Central memory CD4-positive, alpha-beta T cell (primary cell): ENCODE measurements at regions not wholly inside any gene's neighbourhood (a gene's known extent, or its start where the extent isn't known, plus 50 kb on each side); places are given as distances from the start of the nearest gene placed in this dataset.
"Not testable (repeated sequence)": the region's sequence is repeated elsewhere in the genome, so short reads cannot be mapped to it uniquely, and the experiment has no call there.

Experiments
- DNase-seq: peaks from one replicate; pipeline ENCODE4 v3.0.0; 2022

DNA sequence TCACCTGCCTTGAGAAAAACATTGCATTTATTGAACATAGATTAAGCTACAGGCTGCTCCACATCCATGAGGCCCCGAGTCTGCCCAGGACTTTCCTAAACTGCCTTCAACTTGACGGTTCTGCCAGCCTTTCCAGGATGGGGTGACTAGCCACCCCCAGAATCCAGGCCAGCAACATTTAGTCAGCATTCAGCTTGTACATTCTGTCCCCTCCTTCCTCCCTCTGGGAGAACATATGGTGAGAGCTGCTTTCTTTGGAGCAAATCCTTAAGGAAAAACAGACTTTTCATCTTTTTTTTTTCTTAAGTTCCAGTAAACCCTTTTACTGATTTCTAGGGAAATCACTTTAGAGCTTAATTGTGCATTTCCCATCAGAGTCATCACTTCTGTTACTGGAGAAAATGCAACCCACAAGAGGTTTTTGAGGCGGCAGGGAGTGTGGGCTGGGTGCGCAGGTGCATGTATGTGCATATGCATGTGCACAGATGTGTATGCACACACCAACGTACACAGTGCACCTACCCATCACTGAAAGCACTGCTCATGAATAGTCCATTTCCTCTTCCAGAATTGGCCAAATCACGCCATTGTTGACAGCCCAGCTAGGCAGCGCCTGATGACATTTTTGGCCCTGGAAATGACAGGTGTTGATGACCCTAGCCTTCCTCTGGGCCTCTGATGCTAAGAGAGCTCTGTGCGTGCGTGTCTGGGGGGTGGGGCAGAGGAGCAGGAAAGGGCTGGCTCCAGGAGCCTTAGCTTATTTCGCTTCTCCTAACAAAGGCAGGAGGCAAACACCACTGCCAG is 145.6 kb downstream of the HSD17B3 start:
- DNase-seq, result no peak

DNA sequence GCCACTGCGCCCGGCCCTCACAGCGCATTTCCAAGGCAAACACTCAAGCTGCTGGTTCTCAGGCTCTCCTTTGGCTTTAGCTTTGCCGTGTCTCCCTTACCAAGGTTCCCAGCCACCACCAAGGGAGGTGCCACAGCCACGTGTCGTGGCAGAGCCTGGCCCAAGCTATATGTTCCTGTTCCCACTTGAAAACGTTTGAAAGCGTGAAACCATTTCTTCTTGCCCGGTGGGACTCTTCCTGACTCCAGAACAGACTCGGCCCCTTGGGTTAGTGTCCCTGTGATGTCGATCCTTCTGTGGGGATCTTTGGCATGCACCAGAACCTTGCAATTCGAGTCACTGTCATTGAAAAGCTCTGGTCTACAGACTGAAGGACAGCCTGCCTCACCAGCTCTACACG is 147.9 kb downstream of the HSD17B3 start:
- DNase-seq, result no peak

DNA sequence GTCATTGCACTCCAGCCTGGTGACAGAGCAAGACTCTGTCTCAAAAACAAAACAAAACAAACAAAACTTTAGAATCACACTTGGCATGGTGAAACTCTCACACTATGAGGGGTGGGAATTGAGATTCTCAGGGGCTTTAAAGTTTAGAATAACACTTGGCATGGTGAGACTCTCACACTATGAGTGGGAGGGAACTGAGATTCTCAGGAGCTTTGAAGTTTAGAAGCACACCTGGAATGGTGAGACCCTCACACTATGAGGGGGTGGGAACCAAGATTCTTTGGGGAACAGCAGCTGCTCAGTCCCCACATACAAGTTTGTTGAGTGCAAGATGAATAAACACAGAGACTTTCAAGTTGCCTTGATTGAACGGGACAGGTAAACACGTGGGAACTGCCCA is 149.4 kb downstream of the HSD17B3 start:
- no peak for DNase-seq

DNA sequence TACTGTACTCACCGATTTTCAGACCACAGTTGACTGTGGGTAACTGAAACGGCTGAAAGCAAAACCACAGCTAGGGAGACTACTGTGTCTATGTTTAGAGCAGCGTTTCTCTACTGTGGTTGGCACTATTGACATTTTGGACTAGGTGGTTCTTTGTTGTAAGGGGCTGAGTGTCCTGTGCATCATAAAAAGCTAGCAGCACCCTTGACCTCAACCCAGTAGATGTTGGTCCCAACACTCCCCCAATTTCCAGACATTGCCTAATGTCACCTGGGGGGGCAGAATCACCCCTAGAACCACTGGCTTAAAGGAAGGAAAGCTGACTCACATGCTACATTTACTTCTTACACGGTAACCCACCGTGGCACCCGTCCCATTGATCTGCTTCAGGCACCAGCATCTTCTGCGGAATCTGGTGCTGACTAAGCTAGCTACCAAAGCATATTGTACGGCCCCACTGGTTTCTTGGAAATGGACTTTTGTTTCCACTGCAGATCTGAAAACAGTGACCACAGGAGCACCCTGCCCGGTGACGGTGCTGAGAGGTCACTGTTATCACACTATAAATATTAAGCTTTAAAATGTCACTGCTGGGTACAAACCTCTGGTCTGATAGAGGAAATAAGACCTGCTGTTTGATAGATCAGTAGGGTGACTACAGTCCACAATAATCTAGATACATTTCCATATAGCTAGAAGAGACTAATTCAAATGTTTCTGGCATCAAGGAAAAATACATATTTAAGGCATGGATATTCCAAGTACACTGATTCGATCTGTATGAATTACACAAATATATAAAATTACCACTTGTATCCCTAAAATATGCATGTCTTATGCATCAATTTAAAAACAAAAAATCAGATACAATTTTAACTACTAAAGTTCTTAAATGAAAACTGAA is 151.4 kb downstream of the HSD17B3 start:
- peak; percentile 9 for DNase-seq

DNA sequence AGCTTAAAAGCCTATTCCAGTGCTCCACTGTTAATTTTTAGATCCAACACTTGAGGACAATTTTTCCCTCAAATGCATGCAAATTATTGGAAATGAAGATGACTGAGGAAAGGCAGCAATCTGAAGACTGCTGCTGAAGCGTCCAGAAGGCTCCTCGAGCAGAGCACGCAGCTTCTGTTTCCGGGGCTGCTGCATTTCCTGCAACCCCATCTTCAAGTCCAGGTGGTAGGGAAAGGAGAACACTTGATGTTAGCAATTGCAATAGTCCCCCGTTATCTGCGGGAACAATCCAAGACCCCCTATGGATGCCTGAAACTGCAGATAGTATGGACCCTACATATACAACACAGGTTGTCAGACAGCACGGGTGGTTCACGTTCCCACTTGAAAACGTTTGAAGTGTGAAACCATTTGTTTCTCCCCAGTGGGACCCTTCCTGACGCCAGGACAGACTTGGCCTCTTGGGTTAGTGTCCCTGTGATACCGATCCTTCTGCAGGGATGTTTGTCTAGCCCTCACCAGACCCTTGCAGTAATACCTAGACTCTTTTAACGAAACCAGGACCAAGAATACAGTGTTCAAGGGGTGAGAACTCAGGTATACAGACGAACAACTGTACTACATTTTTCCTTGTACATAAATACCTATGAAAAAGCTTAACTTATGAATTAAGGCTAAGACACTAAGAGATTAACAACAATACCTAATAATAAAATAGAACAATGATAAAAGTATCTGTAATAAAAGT is 152.3 kb downstream of the HSD17B3 start:
- no peak for DNase-seq

DNA sequence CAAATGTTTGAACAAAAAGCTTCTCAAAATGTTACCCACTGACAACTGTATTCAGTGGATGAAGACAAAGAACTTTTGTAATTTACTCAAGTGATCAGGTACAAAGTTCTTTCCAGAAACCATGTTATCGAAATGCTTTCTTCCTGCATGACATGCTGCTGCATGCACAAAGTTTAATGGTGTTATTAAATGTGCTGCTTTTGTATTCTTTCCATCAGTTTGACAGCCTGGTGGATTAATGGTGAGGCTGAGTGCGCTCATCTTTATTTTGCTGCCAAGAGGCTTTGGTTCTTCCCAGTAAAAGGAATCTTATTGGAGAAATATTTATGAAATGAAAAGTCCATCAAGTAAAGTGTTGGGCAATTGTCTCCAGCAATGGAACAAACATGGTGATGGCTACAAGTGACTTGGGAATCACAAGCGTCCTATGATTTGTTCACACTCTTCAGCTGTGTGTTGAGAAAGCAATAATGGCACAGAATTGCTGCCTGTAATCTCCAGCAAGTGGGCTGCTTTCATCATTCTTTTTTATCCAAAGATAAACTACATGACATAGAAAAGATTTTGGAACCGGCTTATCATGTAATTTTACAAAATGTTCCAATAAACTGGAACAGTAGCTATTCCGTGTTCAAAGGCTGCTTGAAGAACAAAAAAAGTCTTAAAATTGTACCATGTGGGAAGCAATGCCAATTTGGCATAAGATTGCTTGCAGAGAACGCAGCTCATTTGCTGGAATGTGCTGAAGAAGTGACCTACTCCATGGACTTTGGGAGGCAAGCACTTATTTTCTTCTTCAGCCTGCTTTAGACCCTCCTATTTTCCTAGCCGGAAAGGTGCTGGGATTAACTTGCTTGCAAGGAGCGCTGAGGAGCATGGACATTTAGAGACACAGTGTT is 153.1 kb downstream of the HSD17B3 start:
- no peak for DNase-seq

DNA sequence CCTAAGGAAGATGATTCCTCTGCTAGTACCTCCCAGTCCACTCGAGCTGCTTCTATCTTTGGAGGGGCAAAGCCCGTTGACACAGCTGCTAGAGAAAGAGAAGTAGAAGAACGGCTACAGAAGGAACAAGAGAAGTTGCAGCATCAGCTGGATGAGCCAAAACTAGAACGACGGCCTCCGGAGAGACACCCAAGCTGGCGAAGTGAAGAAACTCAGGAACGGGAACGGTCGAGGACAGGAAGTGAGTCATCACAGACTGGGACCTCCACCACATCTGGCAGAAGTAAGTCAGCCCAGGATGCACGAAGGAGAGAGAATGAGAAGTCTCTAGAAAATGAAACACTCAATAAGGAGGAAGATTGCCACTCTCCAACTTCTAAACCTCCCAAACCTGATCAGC is 154.9 kb downstream of the HSD17B3 start:
- not testable (repeated sequence) for DNase-seq

DNA sequence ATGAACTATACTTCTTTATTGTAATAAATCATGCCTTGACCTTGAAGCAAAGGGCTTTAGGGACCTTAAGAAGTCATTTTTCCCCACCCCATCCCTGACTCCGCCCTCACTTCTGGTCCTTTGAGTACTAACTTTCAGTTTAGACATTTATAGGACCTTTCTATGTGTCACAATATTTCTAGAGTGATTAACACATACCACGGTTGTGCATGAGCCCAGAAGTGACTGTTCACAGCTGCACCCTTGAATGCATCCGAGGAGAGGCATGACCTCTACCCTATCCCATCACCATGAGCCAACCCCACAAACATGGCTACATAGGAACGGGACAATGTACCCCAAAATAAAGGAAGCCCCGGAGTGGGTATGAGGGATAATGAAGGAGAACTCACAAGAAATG is 160.3 kb downstream of the HSD17B3 start:
- no peak for DNase-seq

DNA sequence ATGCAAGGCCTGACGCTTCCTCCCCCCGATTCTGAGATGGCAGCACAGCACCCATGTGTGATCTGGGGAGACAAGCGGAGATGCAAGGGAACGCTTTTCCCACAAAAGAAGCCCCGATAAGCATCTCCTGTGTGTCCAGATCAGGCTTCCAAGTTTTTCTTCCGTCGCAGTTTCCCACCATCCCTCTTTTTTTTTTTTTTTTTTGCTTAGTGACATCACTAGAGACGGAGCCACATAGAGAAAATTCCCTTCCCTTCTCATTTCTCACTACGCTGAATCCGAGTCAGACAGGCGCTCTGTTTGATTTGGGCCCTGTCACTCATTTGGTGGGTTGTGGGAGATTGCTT is 160.9 kb downstream of the HSD17B3 start:
- DNase-seq, result no peak

DNA sequence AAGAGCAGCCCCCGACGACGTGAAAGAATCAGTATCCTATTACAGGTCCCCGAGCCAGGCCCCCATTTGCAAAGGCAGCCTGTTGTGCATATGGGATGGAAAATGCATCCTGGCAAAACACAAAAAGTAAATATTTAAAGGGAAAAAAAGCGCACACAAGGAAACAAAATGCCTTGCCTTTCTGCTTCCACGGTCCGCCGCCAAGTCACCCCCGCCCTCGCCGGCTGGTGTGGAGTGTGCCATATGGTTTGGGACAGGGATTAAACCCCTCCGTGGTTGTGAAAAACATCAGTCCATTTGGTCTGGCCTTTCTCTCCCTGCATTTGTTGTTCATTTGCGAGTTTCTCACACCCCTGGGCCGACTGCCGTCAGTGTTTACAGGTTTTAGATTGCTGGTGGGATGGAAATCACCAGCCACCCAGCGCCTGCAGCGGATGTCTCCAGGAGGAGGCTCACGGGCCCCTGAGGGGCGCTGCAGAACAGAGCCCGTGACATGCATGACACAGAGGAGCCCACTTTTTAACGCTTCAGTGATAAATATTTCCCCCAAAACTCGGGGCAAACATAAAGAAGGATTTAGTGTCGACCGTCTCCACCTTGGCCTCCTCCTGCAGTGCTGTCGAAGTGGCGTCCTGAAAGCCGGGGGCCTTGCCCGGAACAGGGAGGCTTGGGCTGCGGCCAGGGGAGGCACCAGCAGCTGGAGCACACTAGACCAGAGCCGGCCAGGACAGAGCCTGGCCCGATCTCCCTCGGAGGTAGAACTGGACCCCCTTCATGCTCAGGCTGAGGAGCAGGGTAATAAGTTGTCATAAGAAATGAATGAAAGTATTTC is 161.5 kb downstream of the HSD17B3 start:
- no peak for DNase-seq

DNA sequence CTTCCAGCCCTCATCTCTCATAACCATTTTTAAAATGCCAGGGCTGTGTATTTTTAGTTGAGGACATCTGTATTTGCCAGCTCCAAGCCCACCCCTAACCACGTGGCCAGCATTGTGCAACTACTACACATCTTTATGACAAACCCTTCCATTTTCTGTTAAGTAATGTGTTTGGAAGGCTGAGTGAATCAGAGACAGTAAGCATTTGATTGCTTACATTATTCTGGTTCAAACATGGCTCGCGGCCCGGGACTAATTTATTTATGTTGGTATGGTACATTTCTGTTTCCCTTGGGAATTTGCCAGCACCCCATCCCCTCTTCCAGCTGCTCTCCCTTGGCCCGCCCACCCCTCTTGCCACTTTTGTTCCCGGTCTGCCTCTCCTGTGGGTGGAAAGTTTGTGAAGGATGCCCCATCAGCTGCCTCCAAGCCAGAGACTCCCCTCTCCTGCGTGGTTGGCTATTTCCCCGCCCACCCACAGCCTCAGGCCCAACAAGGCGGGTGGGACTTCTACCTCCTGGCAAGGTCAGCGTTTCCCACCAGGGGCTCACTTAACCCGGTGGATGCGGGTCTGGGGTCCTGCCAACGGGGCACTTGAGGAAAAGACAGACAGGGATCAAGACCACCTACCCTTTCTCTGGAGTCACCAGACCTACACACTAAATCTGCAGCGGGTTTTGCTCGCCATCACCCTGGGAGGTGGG is 162.2 kb downstream of the HSD17B3 start:
- no peak for DNase-seq

DNA sequence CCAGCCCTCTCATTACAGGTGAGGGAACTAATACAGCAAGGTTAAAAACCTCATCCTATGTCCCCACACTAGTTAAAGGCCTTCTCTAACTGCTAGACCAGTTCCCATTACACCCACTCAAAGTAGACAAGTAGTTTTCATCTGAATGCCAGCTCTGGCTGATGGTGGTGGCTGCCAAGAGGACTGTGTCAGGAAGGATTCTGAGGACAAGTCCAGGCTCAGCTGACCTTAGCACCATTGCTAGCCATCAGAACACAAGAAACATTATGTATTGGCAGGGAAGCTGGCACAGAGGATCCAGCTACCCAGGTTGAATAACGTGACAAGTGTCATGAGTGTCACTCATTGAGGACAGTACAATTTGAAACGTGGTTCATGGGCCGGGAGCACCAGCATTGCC is 163.4 kb downstream of the HSD17B3 start:
- no peak for DNase-seq

DNA sequence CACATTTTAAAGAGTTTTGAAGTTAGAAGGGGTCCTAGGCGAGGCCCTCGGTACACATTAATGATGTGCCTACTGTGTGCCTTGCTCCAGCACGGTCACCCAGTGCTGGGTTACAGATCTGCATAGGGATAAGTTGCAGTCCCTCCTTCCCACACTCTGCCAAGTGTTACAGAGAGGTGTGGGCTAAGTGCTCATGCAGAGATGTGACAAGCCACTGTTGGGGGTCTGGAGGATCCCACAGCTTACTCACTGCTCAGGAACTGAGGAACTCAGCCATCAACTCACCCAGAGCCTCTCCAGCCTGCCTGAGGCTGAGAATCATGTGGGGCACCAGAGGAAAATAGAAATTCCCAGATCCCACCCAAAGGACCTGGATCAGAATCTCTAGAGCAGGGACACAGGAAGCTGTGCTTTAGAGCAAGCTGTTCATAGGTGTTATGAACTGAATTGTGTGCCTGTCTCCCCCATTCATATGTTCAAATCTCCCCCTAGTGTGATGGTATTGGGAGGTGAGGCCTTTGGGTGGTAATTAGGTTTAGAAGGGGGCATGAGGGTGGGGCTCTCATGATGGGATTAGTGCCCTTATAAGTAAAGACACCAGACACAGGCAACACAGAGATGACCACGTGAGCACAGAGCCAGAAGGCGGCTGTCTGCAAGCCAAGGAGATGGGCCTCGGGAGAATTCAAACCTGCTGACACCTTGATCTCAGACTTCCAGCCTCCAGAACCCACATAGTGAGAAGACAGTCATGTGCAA is 164.1 kb downstream of the HSD17B3 start:
- no peak for DNase-seq

DNA sequence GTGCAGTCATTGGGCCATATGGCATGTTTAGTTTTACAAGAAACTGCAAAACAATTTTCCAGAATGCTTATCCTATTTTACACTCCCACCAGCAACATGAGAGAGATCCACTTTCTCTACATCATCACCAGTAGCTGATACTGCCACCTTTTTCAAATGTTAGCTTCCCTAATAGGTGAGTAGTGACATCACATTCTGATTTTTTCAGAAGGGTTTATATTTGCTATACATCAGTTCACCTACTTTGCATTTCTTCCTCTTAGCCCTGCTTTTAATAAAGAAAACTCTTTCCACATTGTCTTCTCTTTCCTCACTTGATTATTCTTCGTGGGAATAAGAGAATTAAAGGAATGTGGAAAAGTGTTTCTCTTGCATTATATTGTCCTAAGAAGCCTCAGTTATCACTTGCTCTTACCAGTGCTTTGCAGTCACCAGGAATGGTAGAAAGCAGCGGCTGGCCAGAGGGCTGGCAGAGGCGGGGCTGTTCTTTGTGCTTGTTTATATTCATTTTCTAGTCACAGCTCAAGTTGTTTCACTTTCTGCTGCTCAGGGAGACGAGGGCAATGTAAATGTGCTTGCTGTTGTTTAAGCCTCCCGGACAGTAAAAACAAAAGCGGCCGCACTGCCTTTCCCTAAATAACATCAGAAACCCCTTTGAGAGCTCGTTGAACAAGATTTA is 164.8 kb downstream of the HSD17B3 start:
- DNase-seq, result no peak

DNA sequence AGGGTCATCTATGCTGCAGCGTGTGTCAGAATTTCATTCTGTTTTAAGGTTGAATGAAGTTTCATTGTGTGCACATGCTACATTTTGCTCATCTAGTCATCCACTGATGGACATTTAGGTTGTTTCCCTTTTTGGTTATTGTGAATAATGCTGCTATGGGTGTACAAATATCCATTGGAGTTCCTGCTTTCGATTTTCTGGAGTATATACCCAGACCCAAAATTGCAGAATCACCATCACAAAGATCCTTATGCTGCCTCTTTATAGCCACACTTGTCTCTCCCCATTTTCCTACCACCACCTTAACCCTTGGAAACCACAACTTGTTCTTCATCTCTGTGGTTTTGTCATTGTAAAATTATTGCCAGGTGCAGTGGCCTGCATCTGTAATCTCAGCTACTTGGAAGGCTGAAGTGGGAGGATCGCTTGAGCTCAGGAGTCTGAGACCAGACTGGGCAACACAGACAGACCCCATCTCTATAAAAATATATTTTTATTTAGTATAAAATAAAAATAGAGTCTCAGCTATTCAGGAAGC is 166.2 kb downstream of the HSD17B3 start:
- DNase-seq, result no peak

DNA sequence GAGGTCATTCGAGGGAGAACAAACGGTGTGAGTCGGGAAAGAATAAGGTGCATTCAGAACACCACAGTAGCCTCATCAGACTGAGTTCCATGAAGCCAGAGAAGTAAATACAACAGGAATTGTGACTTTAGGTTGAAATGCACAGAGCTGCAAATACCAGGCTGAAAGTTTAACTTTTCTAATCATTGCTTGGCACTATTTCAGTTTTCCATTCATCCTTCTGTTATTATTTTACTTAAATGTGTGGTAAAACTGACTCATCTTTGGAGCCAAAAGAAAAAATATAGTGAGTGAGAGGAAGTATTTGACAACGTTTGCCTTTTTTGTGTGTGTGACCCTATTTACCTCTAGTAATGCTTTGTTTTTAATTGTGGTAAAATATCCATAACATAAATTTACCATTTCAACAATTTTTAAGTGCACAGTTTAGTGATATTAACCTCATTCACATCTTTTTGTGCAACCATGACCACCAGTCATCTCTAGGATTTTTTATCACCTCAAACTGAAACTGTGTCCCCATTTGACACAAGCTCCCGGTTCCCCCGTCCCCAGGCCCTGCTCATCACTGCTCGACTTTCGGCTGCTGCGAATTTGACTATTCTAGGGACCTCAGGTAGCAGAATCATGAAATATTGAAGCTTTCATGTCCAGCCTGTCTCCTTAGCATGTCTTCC is 166.8 kb downstream of the HSD17B3 start:
- DNase-seq, result no peak

DNA sequence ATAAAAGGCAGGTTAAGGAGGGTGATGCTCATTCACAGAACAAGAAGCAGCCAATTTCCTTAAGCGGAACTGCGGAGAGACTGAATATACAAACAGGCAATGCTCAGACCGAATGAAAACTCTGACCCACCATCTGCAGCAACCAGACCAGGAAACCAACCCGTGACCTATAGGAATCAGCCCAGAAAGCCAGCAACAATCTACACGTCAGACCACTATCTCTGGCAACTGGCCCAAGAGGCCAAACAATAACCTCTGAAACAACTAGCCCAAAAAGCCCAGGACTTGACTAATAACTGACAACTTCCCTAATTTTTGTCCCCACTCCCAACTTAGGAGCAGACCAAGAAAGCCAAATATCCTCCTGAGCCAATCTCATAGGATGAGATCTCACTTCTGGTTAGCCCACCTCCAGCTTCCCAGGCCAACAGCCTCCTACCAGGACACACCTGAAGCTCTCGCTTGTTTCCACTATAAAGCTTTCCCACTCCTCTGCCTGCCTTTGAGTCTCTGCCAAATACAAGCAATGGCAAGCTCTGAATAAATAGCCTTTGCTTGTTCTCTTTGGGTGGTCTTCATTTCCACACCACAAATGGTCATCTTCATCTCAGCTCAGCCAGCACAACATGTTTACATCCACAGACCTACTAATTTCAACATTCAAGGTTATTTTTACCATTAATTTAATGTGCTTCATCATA is 168.5 kb downstream of the HSD17B3 start:
- DNase-seq, result no peak

DNA sequence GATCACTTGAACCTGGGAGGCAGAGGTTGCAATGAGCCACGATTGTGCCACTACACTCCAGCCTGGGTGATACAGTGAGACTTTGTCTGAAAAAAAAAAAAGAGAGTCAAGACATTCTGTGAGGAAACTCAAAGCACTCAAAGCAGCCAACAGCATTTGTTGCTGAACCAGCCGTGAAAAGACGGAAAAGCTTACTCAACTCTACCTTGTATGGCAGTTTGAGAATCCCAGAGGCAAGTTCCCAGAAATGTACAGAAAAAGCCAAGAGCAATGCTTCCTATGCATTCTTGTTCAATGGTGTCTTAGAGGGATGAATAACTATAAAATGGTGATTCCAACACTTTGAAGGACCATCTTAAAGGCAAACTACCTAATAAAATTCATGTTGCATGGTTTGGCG is 170.2 kb downstream of the HSD17B3 start:
- DNase-seq, result no peak
